ENCODE measurements at regions not wholly inside any gene's neighbourhood (a gene's known extent, or its start where the extent isn't known, plus 50 kb on each side); places are given as distances from the start of the nearest gene placed in this dataset.

GRCh38 chr2:103401621-103402020, 639.8 kb downstream of the TMEM182 start:
- TF ChIP-seq FOXP2 (optimal IDR thresholded peaks at IDR 0.05; ENCODE audit: borderline replicate concordance, extremely low read depth, extremely low read length, insufficient read depth) (peak; percentile 78), SIN3A (IDR thresholded peaks at IDR 0.05; ENCODE audit: borderline replicate concordance, insufficient read depth, low read length) (no peak)

- TF ChIP-seq SIN3A (IDR thresholded peaks at IDR 0.05; ENCODE audit: borderline replicate concordance, insufficient read depth, low read length) (no peak), REST (IDR thresholded peaks at IDR 0.05; ENCODE audit: insufficient read depth in 1 of 2, low read depth in 2 of 2, low read length in 2 of 2) (no peak), FOXP2 (optimal IDR thresholded peaks at IDR 0.05; ENCODE audit: borderline replicate concordance, extremely low read depth, extremely low read length, insufficient read depth) (no peak), POLR2AphosphoS5 (IDR thresholded peaks at IDR 0.05; ENCODE audit: low read depth, low read length) (no peak), TAF1 (IDR thresholded peaks at IDR 0.05; ENCODE audit: borderline replicate concordance, insufficient read depth, low read length) (no peak)
These were observed 640.5 kb downstream of the TMEM182 start for GRCh38 chr2:103402336-103402735.

GRCh38 chr2:103402944-103403343, 641.1 kb downstream of the TMEM182 start:
- TF ChIP-seq SIN3A (IDR thresholded peaks at IDR 0.05; ENCODE audit: borderline replicate concordance, insufficient read depth, low read length) (no peak), TAF1 (IDR thresholded peaks at IDR 0.05; ENCODE audit: borderline replicate concordance, insufficient read depth, low read length) (no peak), POLR2AphosphoS5 (IDR thresholded peaks at IDR 0.05; ENCODE audit: low read depth, low read length) (no peak), REST (IDR thresholded peaks at IDR 0.05; ENCODE audit: insufficient read depth in 1 of 2, low read depth in 2 of 2, low read length in 2 of 2) (no peak), FOXP2 (optimal IDR thresholded peaks at IDR 0.05; ENCODE audit: borderline replicate concordance, extremely low read depth, extremely low read length, insufficient read depth) (no peak)

GRCh38 chr2:103410221-103410620, 648.4 kb downstream of the TMEM182 start:
- no peak for TF ChIP-seq REST (IDR thresholded peaks at IDR 0.05; ENCODE audit: insufficient read depth in 1 of 2, low read depth in 2 of 2, low read length in 2 of 2)
- TF ChIP-seq POLR2AphosphoS5 (IDR thresholded peaks at IDR 0.05; ENCODE audit: low read depth, low read length) = no peak
- no peak for TF ChIP-seq SIN3A (IDR thresholded peaks at IDR 0.05; ENCODE audit: borderline replicate concordance, insufficient read depth, low read length)
- TF ChIP-seq TAF1 (IDR thresholded peaks at IDR 0.05; ENCODE audit: borderline replicate concordance, insufficient read depth, low read length) = no peak
- TF ChIP-seq FOXP2 (optimal IDR thresholded peaks at IDR 0.05; ENCODE audit: borderline replicate concordance, extremely low read depth, extremely low read length, insufficient read depth) = no peak

- no peak for TF ChIP-seq FOXP2 (optimal IDR thresholded peaks at IDR 0.05; ENCODE audit: borderline replicate concordance, extremely low read depth, extremely low read length, insufficient read depth)
- TF ChIP-seq SIN3A (IDR thresholded peaks at IDR 0.05; ENCODE audit: borderline replicate concordance, insufficient read depth, low read length) = no peak
- TF ChIP-seq TAF1 (IDR thresholded peaks at IDR 0.05; ENCODE audit: borderline replicate concordance, insufficient read depth, low read length) = no peak
- TF ChIP-seq POLR2AphosphoS5 (IDR thresholded peaks at IDR 0.05; ENCODE audit: low read depth, low read length) = no peak
- no peak for TF ChIP-seq REST (IDR thresholded peaks at IDR 0.05; ENCODE audit: insufficient read depth in 1 of 2, low read depth in 2 of 2, low read length in 2 of 2)
These were observed 657.7 kb downstream of the TMEM182 start for GRCh38 chr2:103419506-103419905.
